Activated CD4-positive, CD25-positive, alpha-beta regulatory T cell treated with anti-CD3 and anti-CD28 coated beads, Interleukin-2, amount 50 U/mL, for 72 hours (primary cell): ENCODE measurements at regions not wholly inside any gene's neighbourhood (a gene's known extent, or its start where the extent isn't known, plus 50 kb on each side); places are given as distances from the start of the nearest gene placed in this dataset.

Experiments used
- DNase-seq: peaks from one replicate; pipeline ENCODE4 v3.0.0; 2021

- no peak for DNase-seq
Observed at GRCh38 chr2:8527676-8528075, 154.2 kb upstream of the ID2 start.

- DNase-seq = no peak
Observed at GRCh38 chr2:8528863-8529262, 153.0 kb upstream of the ID2 start.

DNA sequence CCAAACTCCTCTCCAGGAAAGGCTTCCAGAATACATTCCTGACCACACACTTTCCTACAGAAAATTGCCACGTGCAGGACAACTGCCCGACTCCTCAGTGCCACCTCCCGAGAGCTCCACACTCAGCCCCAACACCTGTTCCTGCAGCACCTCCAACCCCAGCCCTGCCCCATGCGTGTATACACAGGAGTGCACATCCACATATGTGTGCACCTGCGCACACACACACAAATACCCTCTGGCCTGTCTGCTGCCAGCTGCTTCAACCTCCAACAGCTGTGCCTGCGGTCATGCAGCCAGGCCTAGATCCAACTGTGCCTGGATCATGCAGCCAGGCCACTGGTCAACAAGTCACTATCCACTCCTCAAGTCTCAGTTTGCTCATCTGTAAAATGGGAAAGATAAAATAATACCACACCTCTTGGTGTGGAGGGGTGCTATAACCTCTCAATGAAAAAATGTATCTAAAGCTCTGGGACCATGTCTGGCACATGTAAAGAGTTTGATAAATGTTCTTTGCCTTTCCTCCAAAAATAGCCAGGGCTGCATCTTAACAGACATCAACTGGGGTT, 152.1 kb upstream of the ID2 start:
- no peak for DNase-seq

- no peak for DNase-seq
Observed at GRCh38 chr2:8531481-8531880, 150.4 kb upstream of the ID2 start.

DNA sequence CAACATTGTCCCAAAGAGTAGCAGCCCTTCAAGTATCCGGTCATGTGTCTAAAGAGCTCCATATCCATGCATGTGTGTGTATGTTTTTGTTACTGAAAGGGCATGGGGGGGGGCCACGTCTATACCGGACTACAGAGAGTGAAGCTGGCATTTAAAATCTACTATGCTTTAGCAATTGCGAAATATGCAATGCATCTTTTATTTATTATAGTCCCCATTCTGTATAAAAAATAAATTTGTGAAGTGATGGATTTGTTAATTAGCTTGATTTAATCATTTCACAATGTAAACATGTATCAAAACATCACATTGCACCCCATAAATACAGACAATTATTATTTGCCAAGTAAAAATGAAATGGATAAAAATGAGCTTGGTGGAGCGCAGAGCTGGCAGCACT, 149.4 kb upstream of the ID2 start:
- no peak for DNase-seq

GRCh38 chr2:8533923-8534322, 147.9 kb upstream of the ID2 start:
- DNase-seq = no peak

- DNase-seq = no peak
Observed at GRCh38 chr2:8534386-8534728, 147.5 kb upstream of the ID2 start.

DNA sequence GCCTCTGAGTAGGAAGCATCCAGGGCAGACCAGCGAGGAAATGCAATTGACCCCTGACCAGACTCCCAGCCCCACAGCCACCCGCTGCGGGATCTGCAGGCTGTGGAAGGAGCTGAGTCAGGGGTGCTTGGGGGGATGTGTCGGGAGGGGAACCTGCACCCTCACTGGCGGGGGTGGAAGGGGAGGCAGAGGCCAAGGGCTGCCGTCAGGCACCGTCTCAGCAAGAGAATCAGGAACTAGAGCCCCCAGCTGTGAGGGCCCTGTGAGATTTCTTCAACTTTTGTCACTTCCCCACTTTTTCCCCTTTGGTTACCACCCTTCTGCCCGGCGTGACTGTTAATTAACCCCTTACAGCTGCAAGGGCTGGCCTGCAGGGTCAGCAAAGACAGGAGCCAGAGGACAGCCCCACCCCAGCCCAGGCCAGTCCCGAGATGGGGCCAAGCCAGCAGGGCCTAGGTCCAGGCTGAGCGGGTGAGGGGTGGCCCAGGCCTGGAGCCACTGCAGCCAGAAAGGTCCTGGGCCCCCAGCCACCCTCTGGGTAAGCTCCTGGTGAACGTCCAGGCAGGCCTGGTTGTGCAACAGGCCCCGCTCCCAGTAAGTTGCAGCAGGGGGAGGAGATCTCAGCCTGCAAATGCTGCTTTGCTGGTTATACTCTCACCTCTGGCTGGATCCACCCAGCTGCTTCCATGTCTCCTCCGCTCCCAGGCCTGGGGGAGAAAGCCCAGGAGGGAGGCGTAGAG, 147.0 kb upstream of the ID2 start:
- no peak for DNase-seq

DNA sequence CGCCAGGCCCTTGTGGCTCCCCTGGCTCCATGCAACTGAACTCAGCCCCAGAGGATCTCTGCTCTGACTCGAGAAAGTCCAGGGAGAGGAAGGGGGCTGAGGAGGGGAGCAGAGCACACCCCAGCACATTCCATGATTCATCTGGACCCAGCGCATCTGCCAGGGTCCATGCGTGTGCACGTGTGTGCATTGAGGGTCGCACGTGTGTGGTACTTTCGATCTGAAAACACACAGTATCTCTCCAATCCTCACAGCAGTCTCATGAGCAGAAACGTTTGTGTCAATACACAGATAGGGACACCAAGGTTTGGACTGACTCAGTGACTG, 146.4 kb upstream of the ID2 start:
- DNase-seq = no peak

GRCh38 chr2:8535821-8536685, 145.8 kb upstream of the ID2 start:
- DNase-seq = no peak

- DNase-seq = no peak
Observed at GRCh38 chr2:8536686-8537561, 144.9 kb upstream of the ID2 start.

GRCh38 chr2:8537562-8538155, 144.2 kb upstream of the ID2 start:
- DNase-seq = no peak

GRCh38 chr2:8538531-8538930, 143.3 kb upstream of the ID2 start:
- no peak for DNase-seq

DNA sequence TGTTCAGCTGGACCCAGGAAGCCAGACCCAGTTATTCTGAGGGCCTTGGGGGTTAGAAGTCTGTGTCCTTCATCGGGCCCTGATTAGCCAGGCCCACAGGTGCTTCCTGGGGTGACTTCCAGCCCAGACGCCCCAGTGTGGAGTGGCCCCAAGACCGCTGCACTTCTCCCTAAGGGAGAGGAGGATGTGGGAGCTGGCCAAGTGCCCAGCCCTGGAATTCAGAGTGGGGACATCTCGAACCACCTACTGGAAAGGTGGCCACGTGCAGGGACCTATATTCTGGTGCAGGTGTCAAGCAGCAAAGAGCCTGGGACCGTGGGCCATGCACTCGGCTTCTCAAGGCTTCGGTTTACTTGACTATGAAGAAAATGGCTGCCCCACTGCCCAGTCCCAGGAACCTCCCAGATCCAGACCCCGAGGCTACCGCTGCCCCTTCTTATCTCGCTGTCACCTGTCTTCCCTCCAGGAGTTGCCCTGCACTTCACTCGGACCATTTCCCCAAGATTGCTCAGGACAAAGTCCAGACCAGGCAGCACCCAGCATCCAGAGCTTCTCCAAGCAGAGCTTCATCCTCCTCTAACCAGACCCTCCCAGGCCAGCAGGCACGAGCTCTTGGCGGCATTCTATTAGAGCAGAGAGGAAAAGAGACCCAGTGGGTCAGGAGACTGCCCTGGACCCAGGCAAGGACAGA, 142.8 kb upstream of the ID2 start:
- DNase-seq = no peak

DNA sequence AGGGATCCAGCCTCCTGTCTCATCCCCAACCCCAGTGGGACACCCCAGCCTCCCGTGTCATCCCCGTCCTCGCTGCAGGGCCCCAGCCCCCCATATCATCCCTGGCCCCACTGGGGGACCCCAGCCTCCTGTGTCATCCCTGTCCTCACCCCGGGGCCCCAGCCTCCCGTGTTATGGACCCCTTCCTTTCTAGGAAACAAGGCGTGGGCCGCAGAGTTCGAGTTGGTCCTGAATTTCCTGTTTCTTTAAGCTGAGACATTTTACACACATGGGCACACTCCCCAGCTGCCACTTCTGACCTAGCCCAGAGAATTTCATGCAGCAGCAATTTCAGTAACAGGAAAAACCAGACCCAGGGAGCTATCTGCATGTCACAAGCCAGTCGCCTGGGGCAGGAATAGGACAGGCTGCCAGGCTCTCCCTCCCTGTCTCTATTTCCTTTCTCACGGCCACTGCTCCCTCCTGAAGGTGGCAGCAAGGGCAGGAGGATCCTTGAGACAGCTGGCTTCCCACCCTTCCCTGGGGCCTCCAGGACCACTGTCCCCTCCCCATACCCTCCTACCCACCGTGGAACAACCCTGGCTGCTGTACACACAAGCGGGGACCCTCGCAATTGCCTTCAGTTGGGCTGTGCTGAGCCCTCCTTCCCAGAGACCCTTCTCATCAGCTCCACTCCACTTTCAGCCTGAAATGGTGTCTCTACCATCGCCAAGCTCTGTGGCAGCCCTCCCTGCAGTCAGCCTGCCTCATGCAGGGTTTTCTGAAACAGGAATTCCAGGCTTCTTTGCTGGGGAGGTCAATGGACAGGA, 141.9 kb upstream of the ID2 start:
- DNase-seq = no peak

GRCh38 chr2:8540552-8541055, 141.3 kb upstream of the ID2 start:
- no peak for DNase-seq

DNA sequence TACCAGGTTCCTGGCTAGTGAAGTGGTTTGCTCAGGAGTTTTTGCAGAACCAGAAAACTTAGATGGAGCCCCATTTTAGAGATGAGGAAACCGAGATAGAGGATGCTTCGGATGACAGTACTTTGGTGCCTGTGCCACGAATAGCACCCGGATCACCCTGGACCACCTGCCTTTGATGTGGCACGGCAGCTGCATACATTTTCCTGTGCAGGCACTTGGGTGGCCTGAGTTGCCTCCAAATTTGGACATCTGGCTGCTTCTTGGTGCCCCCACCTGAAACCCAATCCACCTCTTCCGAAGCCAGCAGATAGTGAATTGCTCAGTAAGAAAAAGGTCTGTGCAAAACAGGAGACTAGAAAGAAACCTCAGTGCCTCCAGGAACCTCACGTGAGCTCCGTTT, 140.6 kb upstream of the ID2 start:
- no peak for DNase-seq

GRCh38 chr2:8541636-8542035, 140.2 kb upstream of the ID2 start:
- no peak for DNase-seq

GRCh38 chr2:8542381-8543059, 139.3 kb upstream of the ID2 start:
- DNase-seq = no peak

DNA sequence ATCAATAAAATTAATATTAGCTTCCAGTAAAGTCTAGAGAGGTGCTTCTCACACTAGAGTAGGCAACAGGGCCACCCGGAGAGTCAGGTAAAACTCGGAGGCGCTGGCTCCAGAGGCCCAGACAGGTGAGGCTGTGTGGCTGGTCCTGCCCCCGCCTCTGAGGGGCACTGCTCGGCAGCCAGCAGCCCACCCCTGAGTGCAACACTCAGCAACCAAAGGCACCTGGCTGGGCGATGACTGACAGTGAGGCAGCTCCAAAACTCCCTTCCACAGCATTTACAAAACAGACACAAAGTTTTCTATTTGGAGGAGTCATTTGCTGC, 138.8 kb upstream of the ID2 start:
- DNase-seq = peak; percentile 55
